ENCODE measurements at regions not wholly inside any gene's neighbourhood (a gene's known extent, or its start where the extent isn't known, plus 50 kb on each side); places are given as distances from the start of the nearest gene placed in this dataset.

DNA sequence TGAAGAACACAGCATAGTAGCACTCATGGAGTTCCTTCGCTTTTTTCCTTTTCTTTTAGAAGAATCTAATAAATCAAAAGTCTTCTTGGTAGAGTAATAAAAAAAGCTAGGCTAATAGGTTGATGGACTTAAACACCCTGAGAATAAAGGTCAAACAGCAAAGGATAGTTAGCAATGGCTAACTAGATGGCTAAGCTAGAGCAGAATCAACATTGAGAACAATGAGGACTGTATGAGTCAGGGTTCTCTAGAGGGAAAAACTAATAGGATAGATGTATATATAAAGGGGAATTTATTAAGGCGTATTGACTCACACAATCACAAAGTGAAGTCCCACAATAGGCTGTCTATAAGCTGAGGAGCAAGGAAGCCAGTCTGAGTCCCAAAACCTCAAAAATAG lies 550.9 kb downstream of the GLUD2 start:
- TF ChIP-seq, protein P1, sequence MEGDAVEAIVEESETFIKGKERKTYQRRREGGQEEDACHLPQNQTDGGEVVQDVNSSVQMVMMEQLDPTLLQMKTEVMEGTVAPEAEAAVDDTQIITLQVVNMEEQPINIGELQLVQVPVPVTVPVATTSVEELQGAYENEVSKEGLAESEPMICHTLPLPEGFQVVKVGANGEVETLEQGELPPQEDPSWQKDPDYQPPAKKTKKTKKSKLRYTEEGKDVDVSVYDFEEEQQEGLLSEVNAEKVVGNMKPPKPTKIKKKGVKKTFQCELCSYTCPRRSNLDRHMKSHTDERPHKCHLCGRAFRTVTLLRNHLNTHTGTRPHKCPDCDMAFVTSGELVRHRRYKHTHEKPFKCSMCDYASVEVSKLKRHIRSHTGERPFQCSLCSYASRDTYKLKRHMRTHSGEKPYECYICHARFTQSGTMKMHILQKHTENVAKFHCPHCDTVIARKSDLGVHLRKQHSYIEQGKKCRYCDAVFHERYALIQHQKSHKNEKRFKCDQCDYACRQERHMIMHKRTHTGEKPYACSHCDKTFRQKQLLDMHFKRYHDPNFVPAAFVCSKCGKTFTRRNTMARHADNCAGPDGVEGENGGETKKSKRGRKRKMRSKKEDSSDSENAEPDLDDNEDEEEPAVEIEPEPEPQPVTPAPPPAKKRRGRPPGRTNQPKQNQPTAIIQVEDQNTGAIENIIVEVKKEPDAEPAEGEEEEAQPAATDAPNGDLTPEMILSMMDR (conservative IDR thresholded peaks at IDR 0.05): no peak
- H3K27ac ChIP-seq: no peak overlapping the region

DNA sequence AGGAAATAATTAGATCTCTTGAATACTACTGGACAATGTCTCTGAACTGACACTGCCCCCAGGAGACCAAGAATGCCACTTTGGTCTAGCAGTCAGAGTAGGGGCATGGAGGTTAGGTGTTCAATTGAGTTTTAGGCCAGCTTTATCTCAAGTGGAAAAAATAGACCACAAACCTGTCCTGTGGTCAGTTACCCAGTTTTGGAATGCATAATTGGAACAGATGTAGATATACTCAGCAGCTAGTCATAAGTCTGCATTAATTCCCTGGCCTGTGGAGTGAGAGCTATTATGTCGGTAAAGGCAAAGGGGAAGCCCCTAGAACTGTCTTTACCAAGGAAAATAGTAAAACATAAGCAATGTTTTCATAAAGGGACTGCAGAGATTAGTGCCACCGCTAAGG lies 587.7 kb downstream of the GLUD2 start:
- TF ChIP-seq, protein P1 (conservative IDR thresholded peaks at IDR 0.05): no peak
- H3K27ac ChIP-seq: no peak overlapping the region

DNA sequence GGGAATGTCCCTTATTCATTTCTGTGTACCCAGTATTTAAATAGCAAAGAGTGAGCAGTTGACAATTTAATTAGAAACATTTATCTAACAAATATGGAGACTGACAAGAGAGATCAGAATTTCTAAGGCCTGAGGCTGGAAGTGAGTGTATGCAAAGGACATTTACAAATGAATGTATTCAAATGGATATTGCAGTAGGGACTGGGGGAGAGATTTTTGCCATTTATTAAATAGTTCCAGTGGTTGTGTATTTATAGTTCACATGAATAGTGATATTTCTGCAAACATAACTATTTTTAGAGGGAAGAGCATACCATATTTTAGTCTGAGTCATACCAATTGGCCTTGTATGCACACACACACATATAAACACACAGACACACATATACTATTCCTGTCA lies 592.4 kb downstream of the GLUD2 start:
- TF ChIP-seq, protein P1 (conservative IDR thresholded peaks at IDR 0.05): no peak
- no peak overlapping the region for H3K27ac ChIP-seq

DNA sequence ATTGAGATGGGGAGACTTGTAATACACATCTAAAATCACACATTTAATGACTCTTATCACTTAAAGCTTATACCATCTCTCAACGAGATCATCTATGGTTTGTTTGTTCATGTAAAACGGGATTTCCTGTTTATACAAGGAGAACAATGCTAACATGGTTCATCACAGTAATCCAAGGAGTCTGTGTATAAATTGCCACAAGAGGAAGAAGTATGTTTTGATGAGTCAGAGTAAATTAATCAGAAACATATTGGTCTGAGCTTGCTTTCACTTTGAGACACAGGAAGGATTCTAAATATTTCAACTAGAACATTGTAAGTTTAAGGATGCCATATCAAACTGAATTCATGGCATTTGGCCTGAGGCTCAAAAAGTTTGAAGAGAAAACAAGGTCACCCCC lies 594.1 kb downstream of the GLUD2 start:
- TF ChIP-seq, protein P1 (conservative IDR thresholded peaks at IDR 0.05): no peak
- H3K27ac ChIP-seq: no peak overlapping the region

DNA sequence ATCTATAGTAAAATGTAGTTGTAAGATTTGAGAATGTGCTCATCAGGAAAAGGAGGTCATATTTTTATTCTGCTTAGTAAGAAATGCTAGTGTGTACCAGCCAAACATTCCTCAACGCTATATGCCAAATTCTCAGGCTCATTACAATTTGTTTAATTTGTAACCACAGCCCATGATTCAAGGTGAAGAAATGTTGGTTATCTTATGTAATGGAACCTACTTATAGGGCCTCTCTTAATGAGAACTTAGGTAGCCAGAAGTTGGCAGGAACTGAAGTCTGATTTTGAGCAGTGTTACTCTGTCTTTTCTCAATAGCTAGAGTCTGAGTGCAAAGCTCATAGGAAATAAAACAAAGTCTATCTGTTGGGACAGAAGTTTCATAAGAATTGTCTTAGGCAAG lies 595.0 kb downstream of the GLUD2 start:
- TF ChIP-seq, protein P1 (conservative IDR thresholded peaks at IDR 0.05): no peak
- H3K27ac ChIP-seq: no peak overlapping the region

DNA sequence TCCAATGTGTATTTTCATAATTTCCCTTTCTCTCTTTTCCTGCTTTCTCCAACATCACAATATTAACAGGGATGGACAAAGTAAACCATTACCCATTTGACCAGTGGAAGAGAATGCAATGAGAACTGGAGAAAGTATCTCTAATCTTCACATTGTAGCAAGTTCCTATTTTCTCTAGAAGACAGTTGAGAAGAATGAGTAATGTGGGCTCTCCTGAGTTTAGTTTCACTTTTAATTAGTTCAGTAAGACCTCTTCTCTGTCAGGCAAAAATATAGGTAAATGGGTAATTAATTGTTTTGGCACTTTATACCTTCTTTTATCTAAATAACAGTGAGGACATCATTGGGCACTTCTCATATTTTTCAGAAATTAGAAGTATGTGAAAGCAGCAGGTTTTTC lies 602.0 kb downstream of the GLUD2 start:
- no peak overlapping the region for H3K27ac ChIP-seq
- TF ChIP-seq, protein P1 (conservative IDR thresholded peaks at IDR 0.05): no peak

DNA sequence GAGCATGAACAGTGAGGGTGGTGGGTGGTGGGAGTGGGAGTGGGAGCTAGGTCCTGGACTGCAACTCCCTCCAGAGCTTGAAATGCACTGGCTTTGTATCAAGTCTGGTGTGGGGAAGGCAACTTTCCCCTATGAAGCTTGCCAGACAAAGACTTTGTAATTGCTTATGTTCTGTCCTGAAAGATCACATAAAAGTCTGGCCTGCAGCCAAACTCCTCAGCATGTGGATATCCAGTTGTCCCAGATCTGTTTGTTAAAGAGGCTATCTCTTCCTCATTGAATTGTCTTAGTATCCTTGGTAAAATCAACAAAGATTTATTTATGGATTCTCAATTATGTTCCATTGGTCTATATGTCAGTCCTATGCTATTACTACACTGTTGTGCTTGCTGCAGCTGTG lies 607.9 kb downstream of the GLUD2 start:
- H3K27ac ChIP-seq: no peak overlapping the region
- TF ChIP-seq, protein P1 (conservative IDR thresholded peaks at IDR 0.05): no peak

DNA sequence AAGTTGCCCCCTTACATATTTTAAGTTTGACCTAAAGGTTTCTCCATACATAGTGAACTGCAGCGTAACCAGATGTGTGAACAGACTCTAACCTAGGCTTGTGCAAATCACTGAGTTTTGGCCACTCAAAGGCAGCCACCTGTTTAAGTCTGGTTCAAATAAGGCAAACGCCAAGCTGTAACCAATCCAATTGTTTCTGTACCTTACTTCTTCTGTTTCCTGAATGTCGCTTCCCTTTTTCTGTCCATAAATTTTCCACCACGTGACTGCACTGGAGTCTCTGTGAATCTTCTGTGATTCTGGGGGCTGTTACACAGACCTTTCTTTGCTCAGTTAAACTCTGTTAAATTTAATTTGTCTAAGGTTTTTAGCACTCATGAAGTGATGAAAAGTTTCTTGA lies 618.8 kb downstream of the GLUD2 start:
- TF ChIP-seq, protein P1 (conservative IDR thresholded peaks at IDR 0.05): no peak
- no peak overlapping the region for H3K27ac ChIP-seq
